NOMO-1 treated with DMSO at 0.1 percent for 48 hours (cell line): ENCODE measurements at regions not wholly inside any gene's neighbourhood (a gene's known extent, or its start where the extent isn't known, plus 50 kb on each side); places are given as distances from the start of the nearest gene placed in this dataset.
"Not testable (repeated sequence)": the region's sequence is repeated elsewhere in the genome, so short reads cannot be mapped to it uniquely, and the experiment has no call there.

Source experiments
- DNase-seq: peaks from one replicate; lab custom pipeline; 2025; ENCODE audit not compliant: unreplicated experiment; lab: John Stamatoyannopoulos, UW

- DNase-seq: peak; percentile 86
Measured at GRCh38 chr9:111094433-111094924, 56.2 kb upstream of the LPAR1 start.

GRCh38 chr9:111092167-111092566 is 53.9 kb upstream of the LPAR1 start:
- DNase-seq: not testable (repeated sequence)
